Erythroblast (primary cell): ENCODE measurements at regions not wholly inside any gene's neighbourhood (a gene's known extent, or its start where the extent isn't known, plus 50 kb on each side); places are given as distances from the start of the nearest gene placed in this dataset.
"Not testable (repeated sequence)": the region's sequence is repeated elsewhere in the genome, so short reads cannot be mapped to it uniquely, and the experiment has no call there.

Experiments
- DNase-seq, 2 experiments: peaks; one replicate each; lab custom pipeline; 2025; lab: John Stamatoyannopoulos, UW
- GATA1 ChIP-seq: IDR thresholded peaks from 2 replicates; pipeline ENCODE4 v1.6.1; 2011; ENCODE audit warnings: low read depth, mild to moderate bottlenecking, control low read depth, low read length, moderate library complexity
- POLR2A ChIP-seq: IDR thresholded peaks from 2 replicates; pipeline ENCODE4 v1.6.1; 2011; ENCODE audit warnings: mild to moderate bottlenecking, low read length

DNA sequence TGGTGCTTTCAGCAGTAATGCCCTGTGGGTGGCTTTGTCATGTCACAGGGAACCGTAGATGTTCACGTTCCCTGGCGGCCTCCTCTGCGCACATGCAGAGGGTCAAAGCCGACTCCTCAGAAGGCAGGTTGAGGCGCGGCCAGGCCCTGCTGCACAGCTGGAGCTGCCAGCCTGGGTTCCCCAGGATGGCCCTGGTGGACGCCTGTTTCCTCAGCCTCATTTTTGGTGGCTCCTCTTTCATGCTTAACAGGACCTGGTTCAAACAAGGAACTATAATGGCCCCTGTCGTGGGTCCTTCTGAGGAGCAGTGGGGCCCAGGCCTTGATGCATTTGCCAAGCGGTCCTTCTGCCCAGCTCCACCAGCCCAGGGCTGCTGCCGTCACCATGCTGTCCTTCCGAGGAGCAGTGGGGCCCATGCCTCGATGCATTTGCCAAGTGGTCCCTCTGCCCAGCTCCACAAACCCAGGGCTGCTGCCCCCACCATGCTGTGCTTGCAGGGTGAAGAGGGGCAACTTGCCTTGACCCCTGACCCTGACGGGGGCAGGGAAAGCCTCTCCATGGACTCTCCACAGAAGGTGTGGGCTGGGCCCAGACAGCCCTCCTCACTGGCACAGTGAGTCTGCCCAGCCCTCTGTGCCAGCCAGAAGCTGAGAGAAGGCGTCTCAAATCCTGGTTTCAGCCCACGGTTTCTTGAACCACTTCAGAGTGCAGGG lies 338.2 kb downstream of the TCERG1L start:
- DNase-seq = no peak
- TF ChIP-seq GATA1 (no peak), POLR2A (no peak)

DNA sequence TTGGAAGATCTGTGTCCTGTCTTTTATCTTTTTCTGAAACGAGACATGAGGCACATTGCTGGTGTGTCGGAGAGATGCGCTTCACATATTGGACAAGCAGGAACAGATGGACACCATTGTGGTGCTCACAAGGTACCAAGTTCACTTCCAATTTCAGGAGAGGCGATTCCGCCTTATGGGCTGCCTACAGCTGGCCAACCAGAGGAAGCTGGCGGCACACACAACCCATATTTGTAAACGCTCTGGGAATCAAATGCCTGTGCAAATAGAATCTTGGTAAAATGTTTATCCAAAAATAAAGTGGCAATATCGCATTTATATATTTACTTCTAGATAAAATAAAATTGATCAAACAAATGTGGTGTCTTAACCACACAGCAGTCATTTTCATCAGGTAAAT lies 337.4 kb downstream of the TCERG1L start:
- TF ChIP-seq POLR2A = no peak
- TF ChIP-seq GATA1 = no peak
- no peak for DNase-seq

DNA sequence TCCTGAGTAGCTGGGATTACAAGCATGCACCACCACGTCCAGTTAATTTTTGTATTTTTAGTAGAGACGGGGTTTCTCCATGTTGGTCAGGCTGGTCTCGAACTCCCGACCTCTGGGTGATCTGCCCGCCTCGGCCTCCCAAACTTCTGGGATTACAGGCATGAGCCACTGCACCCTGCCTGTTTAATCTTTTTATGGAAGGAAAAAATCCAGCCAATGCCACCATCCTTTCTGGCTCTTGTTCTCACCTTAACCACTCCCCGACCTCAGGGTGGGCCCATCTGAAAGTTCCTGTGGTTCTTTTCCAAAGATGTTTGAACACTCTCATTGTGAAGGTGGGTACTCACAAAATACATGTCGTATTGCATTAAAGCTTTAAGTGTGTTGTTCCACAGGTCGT lies 336.2 kb downstream of the TCERG1L start:
- DNase-seq = not testable (repeated sequence)

DNA sequence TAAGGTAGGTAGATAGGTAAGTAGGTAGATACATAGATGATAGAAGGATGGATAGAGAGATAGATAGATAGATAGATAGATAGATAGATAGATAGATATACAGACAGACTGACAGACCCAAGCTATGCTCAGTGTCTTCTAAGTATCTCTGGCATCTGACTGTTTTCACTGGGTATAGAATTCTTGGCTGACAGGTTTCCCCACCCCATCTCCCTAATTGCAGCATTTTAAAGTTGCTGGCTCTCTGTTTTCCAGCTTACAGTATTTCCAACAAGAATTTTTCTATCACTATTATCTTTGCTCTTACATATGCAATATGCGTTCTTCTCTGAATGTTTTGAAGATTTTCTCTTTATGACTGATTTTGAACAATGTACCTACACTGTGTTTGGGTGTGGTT lies 328.7 kb downstream of the TCERG1L start:
- no peak for DNase-seq

DNA sequence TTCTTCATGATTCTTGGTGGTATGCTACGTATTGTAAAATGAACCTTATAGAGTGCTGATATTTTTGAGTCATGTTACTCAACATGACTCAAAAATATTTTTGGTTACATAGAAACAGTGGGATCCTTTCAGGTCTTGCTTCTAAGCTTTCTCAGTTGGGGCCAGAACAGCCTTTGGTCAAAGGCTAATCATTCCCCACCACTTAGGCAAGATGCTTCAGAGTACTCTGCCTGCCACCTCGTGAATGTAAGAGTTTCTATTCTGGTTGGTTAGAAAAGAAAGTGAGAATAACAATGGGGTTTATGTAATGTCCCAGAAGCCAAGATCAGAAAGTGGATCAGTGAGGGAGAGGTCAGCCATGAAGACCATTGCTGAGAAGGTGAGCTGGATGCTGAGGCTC lies 327.8 kb downstream of the TCERG1L start:
- no peak for DNase-seq
- TF ChIP-seq GATA1 = no peak
- TF ChIP-seq POLR2A = no peak

More for the DNA sequence above, 328.7 kb downstream of the TCERG1L start:
- TF ChIP-seq GATA1 = no peak
- TF ChIP-seq POLR2A = no peak

DNA sequence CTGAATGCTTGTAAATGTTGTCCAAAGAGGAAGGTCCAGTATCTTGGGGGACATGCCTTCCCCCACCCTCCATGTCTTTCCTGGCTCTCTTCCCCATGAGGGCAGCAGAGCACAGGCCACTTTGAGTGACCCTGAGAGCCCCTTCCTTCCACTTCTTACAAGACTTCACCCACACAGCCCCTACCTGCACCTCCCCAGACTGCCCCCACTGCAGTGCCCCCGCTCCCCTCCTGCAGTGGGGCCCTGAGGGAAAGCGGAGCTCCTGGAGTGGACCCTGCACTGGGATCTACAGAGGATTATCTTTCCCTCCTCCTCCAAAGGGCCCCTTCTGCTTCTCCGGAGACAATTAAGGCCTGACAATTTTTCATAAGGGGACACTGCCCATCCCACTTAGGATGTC lies 326.8 kb downstream of the TCERG1L start:
- no peak for DNase-seq
- TF ChIP-seq POLR2A (no peak), GATA1 (no peak)

DNA sequence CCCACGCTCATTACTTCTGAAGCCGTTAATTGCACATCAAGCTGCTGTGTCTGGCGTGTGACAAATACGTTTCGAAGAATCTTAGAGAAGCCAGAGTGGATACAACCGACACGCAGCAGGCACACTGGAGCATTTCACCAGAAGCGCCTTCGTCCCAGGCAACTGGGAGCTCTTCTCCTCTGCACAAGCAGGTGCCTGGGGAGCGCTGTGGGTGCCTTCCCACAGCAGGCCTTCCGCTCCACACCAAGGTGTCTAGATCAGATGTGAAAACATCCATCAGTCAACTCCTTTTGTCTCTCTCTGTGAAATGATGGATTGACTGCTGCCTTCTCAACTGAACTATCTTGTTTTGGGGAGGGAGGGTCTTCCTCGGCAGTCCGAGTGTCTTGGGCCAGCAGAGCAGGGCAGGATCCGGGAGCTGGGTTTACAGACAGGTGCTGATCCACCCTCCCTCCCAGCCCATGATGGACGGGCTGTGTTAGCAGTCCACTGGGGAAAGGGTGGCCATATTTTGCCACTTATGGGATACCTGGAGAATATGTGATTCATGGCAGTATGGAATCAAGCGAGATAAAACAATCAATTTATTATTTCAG lies 326.3 kb downstream of the TCERG1L start:
- TF ChIP-seq GATA1 (no peak), POLR2A (no peak)
- DNase-seq = no peak

DNA sequence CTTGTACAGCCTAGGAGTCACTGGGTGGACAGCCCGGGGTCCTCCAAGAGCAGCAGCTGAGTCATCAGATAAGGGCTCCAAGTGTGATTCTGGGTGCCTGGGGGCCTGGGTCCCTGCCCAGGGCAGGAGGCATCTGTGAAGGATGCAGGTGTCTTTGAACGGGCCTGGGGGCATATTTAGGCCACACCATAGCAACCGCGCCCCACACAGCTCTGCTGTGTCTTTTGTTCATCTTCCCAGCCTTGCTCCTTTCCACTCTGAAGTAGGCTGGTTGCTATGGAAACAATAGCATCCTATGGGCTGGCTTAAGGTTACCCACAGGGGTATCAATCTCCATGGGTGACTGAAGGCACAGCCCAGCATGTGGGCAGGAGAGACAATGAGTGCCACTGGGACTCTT lies 324.7 kb downstream of the TCERG1L start:
- no peak for DNase-seq
- TF ChIP-seq POLR2A = no peak
- TF ChIP-seq GATA1 = no peak

DNA sequence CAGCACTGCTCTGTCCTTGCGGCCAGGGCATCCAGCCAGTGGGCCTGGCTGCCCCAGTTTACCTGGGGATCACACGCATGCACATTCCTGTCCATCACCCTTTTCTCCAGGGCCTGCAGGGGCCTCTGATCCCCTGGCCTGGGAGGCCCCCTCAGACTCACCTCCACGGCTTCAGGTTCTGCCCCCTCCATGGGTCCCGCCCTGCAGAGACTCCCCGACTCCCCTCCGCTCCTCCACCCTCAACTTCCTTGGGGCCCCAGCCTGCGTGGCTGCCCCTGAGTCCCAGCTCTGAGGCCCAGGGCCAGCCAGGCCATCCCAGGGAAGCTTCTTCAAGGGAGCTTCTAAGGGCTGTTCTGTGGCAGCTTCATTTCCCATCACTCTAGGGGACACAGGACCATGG lies 324.1 kb downstream of the TCERG1L start:
- no peak for DNase-seq
- TF ChIP-seq GATA1 = no peak
- TF ChIP-seq POLR2A = no peak

DNA sequence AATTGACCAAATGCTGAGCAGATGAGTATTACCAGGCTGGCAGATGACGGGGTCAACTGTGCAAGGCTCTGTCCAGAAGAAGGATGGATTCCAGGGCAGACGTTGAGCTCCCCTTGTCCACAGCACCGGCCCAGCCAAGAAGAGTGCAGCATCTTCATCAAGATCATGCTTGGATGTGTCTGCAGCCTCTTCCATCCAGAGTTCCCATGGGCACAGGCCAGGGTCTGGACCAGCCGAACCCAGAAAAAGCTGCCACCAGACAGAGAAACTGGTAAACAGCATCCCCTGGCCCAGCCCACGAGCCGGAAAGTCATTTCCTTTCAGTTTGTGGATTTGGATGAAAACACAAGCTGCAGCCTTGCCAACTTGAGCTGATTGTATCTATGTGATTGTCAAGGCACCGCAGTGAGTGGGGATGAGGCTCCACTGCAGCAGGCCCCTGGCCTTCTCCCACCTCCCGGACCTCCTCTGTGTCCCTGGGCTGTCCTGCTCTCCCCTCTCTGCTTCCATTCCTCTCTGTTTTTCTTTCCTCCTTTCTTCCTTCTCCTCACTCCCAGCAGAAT lies 321.8 kb downstream of the TCERG1L start:
- DNase-seq = no peak
- TF ChIP-seq POLR2A (no peak), GATA1 (no peak)

DNA sequence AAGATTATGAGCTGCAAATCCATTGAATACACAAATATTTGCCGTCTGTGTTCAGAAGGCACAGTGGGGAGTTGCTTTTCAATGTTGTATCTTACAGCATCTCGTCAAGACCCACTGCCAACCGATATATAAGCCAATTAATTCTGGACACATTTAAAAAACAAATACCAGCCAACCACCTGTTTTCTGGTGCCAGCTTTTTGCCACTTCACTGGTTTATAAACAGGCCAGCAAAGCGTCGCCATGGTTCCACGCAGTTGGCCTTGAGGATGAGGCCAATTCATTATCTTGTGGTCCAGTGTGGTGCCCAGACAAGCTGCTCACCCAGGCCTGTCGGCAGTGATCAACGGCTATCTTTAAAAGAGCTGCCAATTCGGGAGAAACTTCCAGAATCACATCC lies 321.0 kb downstream of the TCERG1L start:
- no peak for TF ChIP-seq GATA1
- TF ChIP-seq POLR2A = no peak

DNA sequence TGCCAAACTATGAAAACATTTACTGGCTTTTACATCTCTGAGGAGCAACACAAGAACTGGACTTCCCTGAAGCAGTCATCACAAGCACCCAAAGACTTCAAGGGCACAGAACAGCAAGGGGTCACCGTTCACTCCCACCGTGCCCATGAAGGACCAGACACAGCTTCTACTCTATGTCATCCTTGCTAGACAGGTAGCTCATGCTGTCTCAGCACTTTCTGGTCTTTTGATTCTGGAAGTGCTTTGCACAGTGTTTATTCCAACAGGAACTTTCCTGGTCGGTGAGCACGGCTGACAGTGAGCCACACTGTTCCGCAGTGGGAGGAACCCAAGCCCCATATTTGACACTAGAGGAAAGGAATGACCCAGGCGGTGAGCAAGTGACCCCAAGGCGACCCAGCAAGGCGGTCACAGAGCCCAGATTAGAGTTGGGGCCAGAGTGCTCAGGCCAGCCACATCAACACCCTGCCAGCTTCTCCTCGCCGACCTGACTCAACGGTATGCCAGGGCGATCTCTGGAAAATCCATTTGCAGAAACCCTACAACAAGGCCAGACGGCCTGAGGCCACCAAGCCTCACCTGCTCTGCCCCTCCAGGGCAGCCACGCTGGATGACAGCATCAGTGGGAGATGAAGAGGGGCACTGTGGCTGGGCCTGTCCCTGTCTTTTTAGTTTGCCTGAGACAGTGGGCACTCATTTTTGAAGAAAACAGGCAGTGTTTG lies 318.6 kb downstream of the TCERG1L start:
- TF ChIP-seq POLR2A = no peak
- TF ChIP-seq GATA1 = no peak
- DNase-seq = no peak

More for the DNA sequence above, 321.0 kb downstream of the TCERG1L start:
- DNase-seq = no peak

DNA sequence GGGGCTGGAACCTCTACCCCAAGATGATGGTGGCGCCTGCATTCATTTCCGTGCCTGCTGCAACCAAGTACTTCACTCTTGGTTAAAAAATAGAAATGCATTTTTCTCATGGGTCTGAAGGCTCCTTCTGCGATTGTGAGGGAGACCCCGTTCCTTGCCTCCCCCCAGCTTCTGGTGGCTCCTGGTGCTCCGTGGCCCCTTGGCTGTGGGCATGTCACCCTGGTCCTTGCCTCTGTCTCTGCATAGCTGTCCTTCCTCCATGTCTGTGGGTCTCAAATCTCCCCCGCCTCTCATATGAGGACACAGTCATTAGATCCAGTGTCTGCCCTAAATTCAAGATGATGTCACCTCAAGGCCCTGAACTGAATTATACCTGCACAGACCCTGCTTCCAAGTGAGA lies 317.9 kb downstream of the TCERG1L start:
- DNase-seq = no peak
- TF ChIP-seq GATA1 (no peak), POLR2A (no peak)

DNA sequence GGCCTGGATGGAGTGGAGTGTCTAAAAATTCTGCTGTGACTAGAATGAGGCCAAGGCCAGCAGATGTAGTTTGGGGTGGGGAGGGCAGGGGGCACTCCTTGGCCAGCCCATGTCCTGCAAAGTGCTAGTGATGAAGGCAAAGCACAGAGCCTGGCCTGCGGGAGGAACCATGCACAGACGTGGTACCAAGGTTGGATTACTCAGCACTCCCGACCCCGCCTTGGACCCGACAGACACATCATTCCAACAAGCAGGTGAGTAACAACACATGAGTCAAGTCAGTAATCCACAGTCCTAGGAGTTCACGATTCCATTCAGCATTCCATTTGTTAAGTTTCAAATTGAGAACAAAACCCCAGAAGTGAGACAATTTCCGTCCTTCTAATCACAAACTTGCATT lies 317.3 kb downstream of the TCERG1L start:
- DNase-seq = no peak
- TF ChIP-seq GATA1 (no peak), POLR2A (no peak)
